GM23338 (cell line): ENCODE measurements at regions not wholly inside any gene's neighbourhood (a gene's known extent, or its start where the extent isn't known, plus 50 kb on each side); places are given as distances from the start of the nearest gene placed in this dataset.

Experiments
- ATAC-seq: fragments of 200-7000 bp; cut with Tn5 transposase; 3 replicates; pipeline ENCODE4 v1.9.1; 2020
- DNase-seq: peaks from one replicate; pipeline ENCODE4 v3.0.0-alpha.2; 2015; ENCODE audit warnings: low spot score
- H2AFZ ChIP-seq: fragments of 200-600 bp; sonication (generic); 2 replicates; pipeline ENCODE4 v1.8.0; 2016; ENCODE audit warnings: antibody characterized with exemption, mild to moderate bottlenecking, moderate library complexity
- H3F3A ChIP-seq: fragments of 200-600 bp; sonication (generic); replicated peaks from 2 replicates; pipeline ENCODE4 v1.8.0; 2017; ENCODE audit warnings: antibody characterized with exemption, mixed run types, low read depth
- H3K27ac ChIP-seq: fragments of 200-600 bp; sonication (generic); 2 replicates; pipeline ENCODE4 v1.6.1; 2016; ENCODE audit warnings: low read depth
- H3K27me3 ChIP-seq: fragments of 200-600 bp; sonication (generic); 2 replicates; pipeline ENCODE4 v1.8.0; 2016; ENCODE audit warnings: mild to moderate bottlenecking, mixed run types, moderate library complexity; ENCODE audit not compliant: insufficient read depth
- H3K36me3 ChIP-seq: fragments of 200-600 bp; sonication (generic); 2 replicates; pipeline ENCODE4 v1.8.0; 2016; ENCODE audit warnings: mild to moderate bottlenecking; ENCODE audit not compliant: insufficient read depth
- H3K4me1 ChIP-seq: fragments of 200-600 bp; sonication (generic); 2 replicates; pipeline ENCODE4 v1.8.0; 2016; ENCODE audit warnings: mild to moderate bottlenecking, moderate library complexity; ENCODE audit not compliant: insufficient read depth
- H3K4me2 ChIP-seq: fragments of 200-600 bp; sonication (generic); 2 replicates; pipeline ENCODE4 v1.7.1; 2017; ENCODE audit warnings: mixed run types
- H3K4me3 ChIP-seq: fragments of 200-600 bp; sonication (generic); 2 replicates; pipeline ENCODE4 v1.6.1; 2016; ENCODE audit warnings: mixed run types
- H3K79me2 ChIP-seq: fragments of 200-600 bp; sonication (generic); replicated peaks from 2 replicates; pipeline ENCODE4 v1.8.0; 2017; ENCODE audit warnings: mild to moderate bottlenecking; ENCODE audit not compliant: insufficient read depth
- H3K9me2 ChIP-seq: fragments of 200-600 bp; sonication (generic); 2 replicates; pipeline ENCODE4 v1.8.0; 2017; ENCODE audit not compliant: insufficient read depth
- H4K20me1 ChIP-seq: fragments of 200-600 bp; sonication (generic); replicated peaks from 2 replicates; pipeline ENCODE4 v1.8.0; 2017; ENCODE audit warnings: mild to moderate bottlenecking; ENCODE audit not compliant: insufficient read depth
- H3K27ac Mint-ChIP-seq: 2 replicates; pipeline ENCODE4 v1.8.0; 2020; ENCODE audit warnings: inconsistent platforms, mild to moderate bottlenecking, moderate library complexity, mixed read lengths
- H3K27me3 Mint-ChIP-seq: 3 replicates; pipeline ENCODE4 v1.8.0; 2022; ENCODE audit warnings: low read depth, mild to moderate bottlenecking, moderate library complexity, mixed read lengths, inconsistent platforms; ENCODE audit not compliant: insufficient read depth, poor library complexity
- H3K36me3 Mint-ChIP-seq: 3 replicates; pipeline ENCODE4 v1.8.0; 2021; ENCODE audit warnings: low read depth, mild to moderate bottlenecking, inconsistent platforms, moderate library complexity, mixed read lengths
- H3K4me1 Mint-ChIP-seq: 3 replicates; pipeline ENCODE4 v1.8.0; 2020; ENCODE audit warnings: mild to moderate bottlenecking, inconsistent platforms, mixed read lengths
- H3K4me3 Mint-ChIP-seq: 3 replicates; pipeline ENCODE4 v1.8.0; 2021; ENCODE audit warnings: moderate library complexity, mild to moderate bottlenecking, inconsistent platforms, mixed read lengths
- H3K9me3 Mint-ChIP-seq: 3 replicates; pipeline ENCODE4 v1.8.0; 2020; ENCODE audit warnings: moderate library complexity, mild to moderate bottlenecking, inconsistent platforms, mixed read lengths
- CREB1 ChIP-seq: fragments of 250-450 bp; sonication (Bioruptor Pico); IDR thresholded peaks from 2 replicates; pipeline ENCODE4 v1.5.0; 2020; ENCODE audit warnings: low read depth, mild to moderate bottlenecking, moderate library complexity
- EZH2 ChIP-seq: fragments of 200-600 bp; sonication (generic); IDR thresholded peaks from one replicate; pipeline ENCODE4 v1.8.0; 2017; ENCODE audit warnings: antibody characterized with exemption, mild to moderate bottlenecking, low read depth; ENCODE audit not compliant: unreplicated experiment
- NANOG ChIP-seq: IDR thresholded peaks from 2 replicates; pipeline ENCODE4 v1.6.1; 2016; ENCODE audit warnings: antibody characterized with exemption, borderline replicate concordance
- STAT1 ChIP-seq: IDR thresholded peaks from one replicate; pipeline ENCODE4 v1.6.1; 2016; ENCODE audit warnings: antibody characterized with exemption; ENCODE audit not compliant: unreplicated experiment
- ZNF114 ChIP-seq: fragments of 250-450 bp; sonication (Bioruptor Pico); IDR thresholded peaks from 2 replicates; pipeline ENCODE4 v1.5.0; 2020; ENCODE audit warnings: mild to moderate bottlenecking, moderate library complexity
- ZNF331 ChIP-seq: fragments of 250-450 bp; sonication (Bioruptor Pico); IDR thresholded peaks from 2 replicates; pipeline ENCODE4 v1.5.0; 2020; ENCODE audit warnings: low read depth, mild to moderate bottlenecking, moderate library complexity
- TF ChIP-seq, protein P1 (sequence below), 2 experiments: fragments of 200-600 bp in 1 of 2; sonication (generic) in 1 of 2; conservative IDR thresholded peaks; 2 replicates each; pipeline versions ENCODE4 v1.5.1 to v1.6.1; 2016 to 2017; ENCODE audit warnings: antibody characterized with exemption in 2 of 2, low read depth in 2 of 2, mild to moderate bottlenecking in 2 of 2, moderate library complexity in 1 of 2
- TF ChIP-seq, protein P2 (sequence below): fragments of 250-450 bp; sonication (Bioruptor Pico); IDR thresholded peaks from 2 replicates; pipeline ENCODE4 v1.5.0; 2020; ENCODE audit warnings: mild to moderate bottlenecking, moderate library complexity

DNA sequence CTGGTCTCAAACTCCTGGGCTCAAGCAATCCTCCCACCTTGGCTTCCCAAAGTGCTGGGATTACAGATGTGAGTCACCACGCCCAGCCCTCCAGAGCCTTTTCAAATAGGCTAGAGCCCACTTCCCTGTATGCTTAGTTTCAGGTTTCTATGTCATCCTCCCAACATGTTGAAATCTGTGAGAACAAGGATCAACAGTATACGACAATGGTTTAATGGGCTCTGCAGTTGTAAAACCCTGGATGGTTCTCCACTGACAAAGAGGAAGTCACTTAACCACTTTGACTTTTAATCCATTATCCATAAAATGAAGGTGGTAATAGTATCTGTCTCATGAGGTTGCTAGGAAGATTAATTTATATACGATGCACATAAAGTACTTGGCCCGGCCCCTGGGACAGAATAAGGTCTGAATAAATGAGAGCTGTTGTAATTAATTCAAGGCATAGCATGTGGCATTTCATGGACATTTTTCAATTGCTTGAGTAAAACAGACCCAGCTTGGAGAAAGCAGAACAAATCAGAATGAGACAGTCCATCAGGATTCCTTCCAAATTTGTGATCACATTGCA lies 113.9 kb upstream of the ZNF648 start:
- Histone ChIP-seq H3K4me1 (no peaks in the 10 kb centered on the region), H3K4me3 (no peak overlapping the region), H3K9me2 (peaks cover 6% of the 10 kb centered on the region; the same call in 1 of the 2 replicates), H3K27ac (no peak overlapping the region), H3K79me2 (no peaks in the 10 kb centered on the region), H3F3A (no peaks in the 10 kb centered on the region), H2AFZ (no peak overlapping the region), H3K27me3 (no peaks in the 10 kb centered on the region), H4K20me1 (no peaks in the 10 kb centered on the region), H3K36me3 (no peaks in the 10 kb centered on the region), H3K4me2 (no peak overlapping the region)
- Mint-ChIP-seq H3K4me3 (no peak overlapping the region), H3K36me3 (no peaks in the 10 kb centered on the region), H3K27me3 (no peaks in the 10 kb centered on the region), H3K27ac (no peak overlapping the region), H3K4me1 (no peaks in the 10 kb centered on the region), H3K9me3 (no peaks in the 10 kb centered on the region)
- TF ChIP-seq, protein P1, sequence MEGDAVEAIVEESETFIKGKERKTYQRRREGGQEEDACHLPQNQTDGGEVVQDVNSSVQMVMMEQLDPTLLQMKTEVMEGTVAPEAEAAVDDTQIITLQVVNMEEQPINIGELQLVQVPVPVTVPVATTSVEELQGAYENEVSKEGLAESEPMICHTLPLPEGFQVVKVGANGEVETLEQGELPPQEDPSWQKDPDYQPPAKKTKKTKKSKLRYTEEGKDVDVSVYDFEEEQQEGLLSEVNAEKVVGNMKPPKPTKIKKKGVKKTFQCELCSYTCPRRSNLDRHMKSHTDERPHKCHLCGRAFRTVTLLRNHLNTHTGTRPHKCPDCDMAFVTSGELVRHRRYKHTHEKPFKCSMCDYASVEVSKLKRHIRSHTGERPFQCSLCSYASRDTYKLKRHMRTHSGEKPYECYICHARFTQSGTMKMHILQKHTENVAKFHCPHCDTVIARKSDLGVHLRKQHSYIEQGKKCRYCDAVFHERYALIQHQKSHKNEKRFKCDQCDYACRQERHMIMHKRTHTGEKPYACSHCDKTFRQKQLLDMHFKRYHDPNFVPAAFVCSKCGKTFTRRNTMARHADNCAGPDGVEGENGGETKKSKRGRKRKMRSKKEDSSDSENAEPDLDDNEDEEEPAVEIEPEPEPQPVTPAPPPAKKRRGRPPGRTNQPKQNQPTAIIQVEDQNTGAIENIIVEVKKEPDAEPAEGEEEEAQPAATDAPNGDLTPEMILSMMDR (conservative IDR thresholded peaks at IDR 0.05; ENCODE audit: low read depth in 2 of 2): no peak
- TF ChIP-seq STAT1: no peak
- TF ChIP-seq, protein P2, sequence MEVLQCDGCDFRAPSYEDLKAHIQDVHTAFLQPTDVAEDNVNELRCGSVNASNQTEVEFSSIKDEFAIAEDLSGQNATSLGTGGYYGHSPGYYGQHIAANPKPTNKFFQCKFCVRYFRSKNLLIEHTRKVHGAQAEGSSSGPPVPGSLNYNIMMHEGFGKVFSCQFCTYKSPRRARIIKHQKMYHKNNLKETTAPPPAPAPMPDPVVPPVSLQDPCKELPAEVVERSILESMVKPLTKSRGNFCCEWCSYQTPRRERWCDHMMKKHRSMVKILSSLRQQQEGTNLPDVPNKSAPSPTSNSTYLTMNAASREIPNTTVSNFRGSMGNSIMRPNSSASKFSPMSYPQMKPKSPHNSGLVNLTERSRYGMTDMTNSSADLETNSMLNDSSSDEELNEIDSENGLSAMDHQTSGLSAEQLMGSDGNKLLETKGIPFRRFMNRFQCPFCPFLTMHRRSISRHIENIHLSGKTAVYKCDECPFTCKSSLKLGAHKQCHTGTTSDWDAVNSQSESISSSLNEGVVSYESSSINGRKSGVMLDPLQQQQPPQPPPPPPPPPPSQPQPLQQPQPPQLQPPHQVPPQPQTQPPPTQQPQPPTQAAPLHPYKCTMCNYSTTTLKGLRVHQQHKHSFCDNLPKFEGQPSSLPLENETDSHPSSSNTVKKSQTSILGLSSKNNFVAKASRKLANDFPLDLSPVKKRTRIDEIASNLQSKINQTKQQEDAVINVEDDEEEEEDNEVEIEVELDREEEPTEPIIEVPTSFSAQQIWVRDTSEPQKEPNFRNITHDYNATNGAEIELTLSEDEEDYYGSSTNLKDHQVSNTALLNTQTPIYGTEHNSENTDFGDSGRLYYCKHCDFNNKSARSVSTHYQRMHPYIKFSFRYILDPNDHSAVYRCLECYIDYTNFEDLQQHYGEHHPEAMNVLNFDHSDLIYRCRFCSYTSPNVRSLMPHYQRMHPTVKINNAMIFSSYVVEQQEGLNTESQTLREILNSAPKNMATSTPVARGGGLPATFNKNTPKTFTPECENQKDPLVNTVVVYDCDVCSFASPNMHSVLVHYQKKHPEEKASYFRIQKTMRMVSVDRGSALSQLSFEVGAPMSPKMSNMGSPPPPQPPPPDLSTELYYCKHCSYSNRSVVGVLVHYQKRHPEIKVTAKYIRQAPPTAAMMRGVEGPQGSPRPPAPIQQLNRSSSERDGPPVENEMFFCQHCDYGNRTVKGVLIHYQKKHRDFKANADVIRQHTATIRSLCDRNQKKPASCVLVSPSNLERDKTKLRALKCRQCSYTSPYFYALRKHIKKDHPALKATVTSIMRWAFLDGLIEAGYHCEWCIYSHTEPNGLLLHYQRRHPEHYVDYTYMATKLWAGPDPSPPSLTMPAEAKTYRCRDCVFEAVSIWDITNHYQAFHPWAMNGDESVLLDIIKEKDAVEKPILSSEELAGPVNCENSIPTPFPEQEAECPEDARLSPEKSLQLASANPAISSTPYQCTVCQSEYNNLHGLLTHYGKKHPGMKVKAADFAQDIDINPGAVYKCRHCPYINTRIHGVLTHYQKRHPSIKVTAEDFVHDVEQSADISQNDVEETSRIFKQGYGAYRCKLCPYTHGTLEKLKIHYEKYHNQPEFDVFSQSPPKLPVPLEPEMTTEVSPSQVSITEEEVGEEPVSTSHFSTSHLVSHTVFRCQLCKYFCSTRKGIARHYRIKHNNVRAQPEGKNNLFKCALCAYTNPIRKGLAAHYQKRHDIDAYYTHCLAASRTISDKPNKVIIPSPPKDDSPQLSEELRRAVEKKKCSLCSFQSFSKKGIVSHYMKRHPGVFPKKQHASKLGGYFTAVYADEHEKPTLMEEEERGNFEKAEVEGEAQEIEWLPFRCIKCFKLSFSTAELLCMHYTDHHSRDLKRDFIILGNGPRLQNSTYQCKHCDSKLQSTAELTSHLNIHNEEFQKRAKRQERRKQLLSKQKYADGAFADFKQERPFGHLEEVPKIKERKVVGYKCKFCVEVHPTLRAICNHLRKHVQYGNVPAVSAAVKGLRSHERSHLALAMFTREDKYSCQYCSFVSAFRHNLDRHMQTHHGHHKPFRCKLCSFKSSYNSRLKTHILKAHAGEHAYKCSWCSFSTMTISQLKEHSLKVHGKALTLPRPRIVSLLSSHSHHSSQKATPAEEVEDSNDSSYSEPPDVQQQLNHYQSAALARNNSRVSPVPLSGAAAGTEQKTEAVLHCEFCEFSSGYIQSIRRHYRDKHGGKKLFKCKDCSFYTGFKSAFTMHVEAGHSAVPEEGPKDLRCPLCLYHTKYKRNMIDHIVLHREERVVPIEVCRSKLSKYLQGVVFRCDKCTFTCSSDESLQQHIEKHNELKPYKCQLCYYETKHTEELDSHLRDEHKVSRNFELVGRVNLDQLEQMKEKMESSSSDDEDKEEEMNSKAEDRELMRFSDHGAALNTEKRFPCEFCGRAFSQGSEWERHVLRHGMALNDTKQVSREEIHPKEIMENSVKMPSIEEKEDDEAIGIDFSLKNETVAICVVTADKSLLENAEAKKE (CRISPR knock-in tag): no peak
- no peak for TF ChIP-seq EZH2
- TF ChIP-seq ZNF114: no peak
- TF ChIP-seq NANOG: no peak
- no peak for TF ChIP-seq CREB1 (CRISPR knock-in tag)
- TF ChIP-seq ZNF331 (CRISPR knock-in tag): no peak
- DNase-seq: no peak
- ATAC-seq: no peak
